GM21529 (cell line): ENCODE measurements at regions not wholly inside any gene's neighbourhood (a gene's known extent, or its start where the extent isn't known, plus 50 kb on each side); places are given as distances from the start of the nearest gene placed in this dataset.
"Not testable (repeated sequence)": the region's sequence is repeated elsewhere in the genome, so short reads cannot be mapped to it uniquely, and the experiment has no call there.

Experiments
- ATAC-seq: cut with Tn5 transposase; IDR thresholded peaks from one replicate; pipeline ENCODE4 v1.9.1; 2021; ENCODE audit not compliant: unreplicated experiment

DNA sequence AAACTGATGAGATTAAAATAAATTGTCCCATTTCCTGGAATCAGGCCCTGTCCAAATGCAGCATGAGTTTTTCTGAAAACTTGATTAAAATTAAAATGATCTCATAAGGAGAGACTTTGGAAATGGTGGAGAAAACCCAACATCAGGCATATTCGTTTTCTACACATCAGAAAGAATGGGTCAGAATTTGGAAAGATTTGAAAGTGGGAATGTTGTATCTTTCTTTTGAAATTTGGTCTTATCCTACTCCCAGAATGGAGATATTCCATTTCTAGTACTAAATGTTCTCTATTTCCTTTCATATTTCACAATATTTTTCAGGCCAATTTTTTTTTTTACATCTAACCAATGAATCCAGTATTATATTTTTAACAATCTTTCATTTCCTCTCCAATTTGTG, 223.9 kb upstream of the RXFP2 start:
- ATAC-seq: no peak

- ATAC-seq: no peak
Measured at GRCh38 chr13:31517599-31517998, 221.7 kb upstream of the RXFP2 start.

DNA sequence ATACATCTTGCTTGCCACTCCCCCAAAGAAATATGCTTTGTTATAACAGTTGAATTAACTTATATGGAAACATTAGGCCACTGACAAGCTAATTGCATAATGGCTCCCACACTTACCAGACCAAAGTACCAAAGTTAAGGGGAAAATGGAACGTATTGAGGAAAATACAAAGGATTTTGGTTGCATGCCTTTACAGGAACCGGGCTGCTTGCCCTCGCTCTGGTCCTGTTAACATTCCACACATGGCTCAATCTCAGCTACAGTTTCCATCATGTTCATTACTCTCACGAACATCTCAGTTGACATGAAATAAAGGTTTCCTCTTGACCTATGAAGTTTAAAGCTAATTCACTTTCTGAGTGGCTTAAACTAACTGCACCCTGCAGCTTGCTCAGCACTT, 220.7 kb upstream of the RXFP2 start:
- ATAC-seq: no peak

GRCh38 chr13:31521435-31521834, 217.9 kb upstream of the RXFP2 start:
- ATAC-seq: no peak

GRCh38 chr13:31522396-31522795, 216.9 kb upstream of the RXFP2 start:
- no peak for ATAC-seq

DNA sequence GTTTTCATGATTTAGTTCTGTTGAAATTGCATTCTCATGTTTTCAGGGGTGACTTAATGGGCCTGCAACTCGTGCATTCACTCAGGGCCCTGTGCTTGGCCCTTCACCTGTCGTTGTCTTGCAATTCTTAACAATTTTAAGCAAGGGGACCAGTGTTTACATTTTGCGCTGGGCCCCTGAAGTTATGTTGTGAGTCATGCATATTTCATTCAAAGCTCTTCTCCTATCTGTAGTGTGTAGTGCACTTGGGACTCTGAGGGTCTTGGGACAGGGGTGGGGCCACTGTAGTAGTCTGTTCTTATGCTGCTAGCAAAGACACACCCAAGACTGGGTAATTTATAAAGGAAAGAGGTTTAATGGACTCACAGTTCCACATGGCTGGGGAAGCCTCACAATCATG, 211.2 kb upstream of the RXFP2 start:
- no peak for ATAC-seq

DNA sequence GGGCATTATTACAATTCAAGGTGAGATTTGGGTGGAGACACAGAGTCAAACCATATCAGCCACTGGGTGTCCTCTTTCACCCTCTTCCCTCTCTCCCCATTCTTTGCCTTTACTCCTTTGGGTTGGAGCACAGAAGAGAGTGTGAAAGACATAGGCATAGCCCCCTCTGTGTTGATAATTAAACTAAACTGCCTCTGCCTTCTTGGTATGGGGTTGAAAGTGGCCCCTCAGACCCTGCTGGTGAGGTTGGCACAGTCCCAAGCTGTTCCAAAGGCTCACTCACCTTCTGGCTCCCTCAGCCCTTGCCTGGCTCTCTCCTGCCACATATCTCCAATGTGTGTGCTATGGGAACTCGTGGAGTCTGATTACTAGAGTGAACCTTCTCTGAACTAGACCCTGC, 210.6 kb upstream of the RXFP2 start:
- ATAC-seq: no peak

GRCh38 chr13:31530922-31531321, 208.4 kb upstream of the RXFP2 start:
- no peak for ATAC-seq

- ATAC-seq: no peak
Measured at GRCh38 chr13:31537052-31537451, 202.3 kb upstream of the RXFP2 start.

DNA sequence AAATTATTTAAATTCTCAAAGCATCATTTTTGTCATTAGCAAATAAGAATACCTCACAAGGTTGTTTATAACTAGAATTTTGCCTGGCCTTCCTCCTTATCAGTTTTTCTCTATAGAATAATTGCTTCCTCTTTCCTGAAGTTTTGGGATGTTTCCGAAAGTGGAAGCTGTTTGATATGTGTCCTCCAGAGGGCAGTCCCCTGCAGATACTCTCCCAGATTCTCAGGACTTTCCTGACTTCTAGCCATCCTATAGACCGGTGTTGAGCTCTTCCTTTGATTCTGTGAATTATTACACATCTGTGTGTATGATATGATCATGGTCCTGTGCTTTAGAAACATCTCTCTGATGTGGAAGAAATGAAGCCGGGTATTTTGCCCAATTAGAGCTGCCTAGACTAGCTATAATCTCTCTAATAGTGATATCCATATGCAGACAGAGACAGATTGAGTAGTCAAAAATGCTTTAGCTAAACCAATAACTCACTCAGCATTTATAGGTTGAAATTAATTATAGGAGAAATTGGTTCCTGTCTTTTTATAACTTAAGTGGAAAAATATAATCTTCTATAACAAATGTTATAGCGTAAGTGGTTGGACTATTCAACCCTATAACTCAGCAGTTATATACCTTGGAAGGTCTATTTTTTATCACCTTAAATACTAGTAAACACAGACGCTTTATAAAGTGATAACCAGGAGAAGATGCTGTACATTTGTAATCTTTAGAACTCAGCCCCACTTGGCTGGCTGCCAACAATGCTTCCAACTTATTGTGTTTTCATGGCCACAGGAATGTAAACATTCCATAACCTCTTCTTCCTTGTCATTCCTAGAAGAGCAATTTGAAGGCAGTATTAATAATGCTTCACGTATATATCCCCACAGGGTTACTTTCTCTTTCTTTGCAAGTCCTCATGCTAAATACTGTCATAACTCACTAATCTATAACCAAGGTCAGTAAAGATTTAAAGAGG, 201.0 kb upstream of the RXFP2 start:
- ATAC-seq: no peak

- ATAC-seq: no peak
Measured at GRCh38 chr13:31540281-31540680, 199.0 kb upstream of the RXFP2 start.

DNA sequence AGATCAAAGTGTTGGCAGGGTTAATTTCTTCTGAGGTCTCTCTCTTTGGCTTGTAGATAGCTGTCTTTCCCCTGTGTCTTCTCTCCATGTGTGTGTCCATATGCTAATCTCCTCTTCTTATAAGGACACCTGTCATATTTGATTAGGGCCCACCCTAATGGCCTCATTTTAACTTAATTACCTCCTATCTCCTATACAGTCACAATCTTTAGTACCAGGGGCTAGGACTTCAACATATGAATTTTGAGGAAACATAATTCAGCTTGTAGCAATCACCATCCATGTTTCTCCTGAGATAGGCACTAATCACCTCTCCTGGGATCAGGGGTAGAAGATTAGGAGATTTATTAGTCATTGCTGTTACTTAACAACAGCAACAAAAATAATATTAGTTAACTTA, 196.1 kb upstream of the RXFP2 start:
- ATAC-seq: no peak

GRCh38 chr13:31545616-31546015, 193.7 kb upstream of the RXFP2 start:
- ATAC-seq: no peak

- no peak for ATAC-seq
Measured at GRCh38 chr13:31556376-31556775, 182.9 kb upstream of the RXFP2 start.

GRCh38 chr13:31584221-31584620, 155.1 kb upstream of the RXFP2 start:
- not testable (repeated sequence) for ATAC-seq

- no peak for ATAC-seq
Measured at GRCh38 chr13:31587698-31588266, 151.5 kb upstream of the RXFP2 start.

- ATAC-seq: no peak
Measured at GRCh38 chr13:31588316-31588715, 151.0 kb upstream of the RXFP2 start.

DNA sequence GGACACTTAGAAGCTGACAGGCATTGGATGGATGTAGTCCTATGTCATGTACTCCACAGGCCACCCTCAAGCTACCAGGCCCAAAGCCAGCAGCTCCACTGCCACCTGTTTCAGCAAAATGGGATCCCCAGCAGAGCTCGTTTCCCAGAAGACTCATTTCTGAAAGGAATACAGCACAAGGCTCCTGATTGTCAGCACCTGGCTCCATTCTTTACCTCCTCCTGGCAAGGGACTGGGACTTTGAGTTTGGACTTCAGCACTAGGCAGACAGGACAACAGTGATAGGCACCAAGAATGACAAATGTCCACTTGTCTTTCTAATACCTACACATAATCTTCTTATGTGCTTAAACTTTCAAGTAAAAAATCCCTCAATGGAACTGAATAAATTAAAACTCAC, 150.4 kb upstream of the RXFP2 start:
- ATAC-seq: no peak

GRCh38 chr13:31591642-31592233, 147.6 kb upstream of the RXFP2 start:
- no peak for ATAC-seq

- no peak for ATAC-seq
Measured at GRCh38 chr13:31594056-31594455, 145.3 kb upstream of the RXFP2 start.

GRCh38 chr13:31595563-31595962, 143.8 kb upstream of the RXFP2 start:
- ATAC-seq: no peak

GRCh38 chr13:31598990-31599389, 140.3 kb upstream of the RXFP2 start:
- no peak for ATAC-seq
